ENCODE measurements at regions not wholly inside any gene's neighbourhood (a gene's known extent, or its start where the extent isn't known, plus 50 kb on each side); places are given as distances from the start of the nearest gene placed in this dataset.

GRCh38 chr2:185050804-185051203, 452.5 kb downstream of the ZNF804A start:
- TF ChIP-seq CREM (CRISPR knock-in tag; IDR thresholded peaks at IDR 0.05) (no peak), CTCF (IDR thresholded peaks at IDR 0.05) (no peak)
